Astrocyte (in vitro differentiated cells and primary cell): ENCODE measurements at regions not wholly inside any gene's neighbourhood (a gene's known extent, or its start where the extent isn't known, plus 50 kb on each side); places are given as distances from the start of the nearest gene placed in this dataset.
A peak's percentile ranks its signal among the peaks of the same experiment; 100 is the strongest.

Experiments used
- DNase-seq: peaks from one replicate; pipeline ENCODE4 v3.0.0-alpha.2; 2010; ENCODE audit warnings: low read depth
- FAIRE-seq: peaks from 2 replicates; lab custom pipeline; 2011; peaks lifted over from hg19 to GRCh38; lab: Jason Lieb, UNC
- H2AFZ ChIP-seq: 2 replicates; pipeline ENCODE4 v1.6.0; 2012; ENCODE audit warnings: low read depth, low read length, inconsistent platforms
- H3K27ac ChIP-seq: 2 replicates; pipeline ENCODE4 v1.5.1; 2011; ENCODE audit warnings: low read depth, low read length, inconsistent platforms
- H3K27me3 ChIP-seq: 2 replicates; pipeline ENCODE4 v1.6.0; 2011; ENCODE audit warnings: low read length, inconsistent platforms; ENCODE audit not compliant: insufficient read depth
- H3K36me3 ChIP-seq: 2 replicates; pipeline ENCODE4 v1.5.1; 2011; ENCODE audit warnings: low read length, inconsistent platforms; ENCODE audit not compliant: insufficient read depth
- H3K4me1 ChIP-seq: 2 replicates; pipeline ENCODE4 v1.5.1; 2011; ENCODE audit warnings: low read length, inconsistent platforms; ENCODE audit not compliant: insufficient read depth
- H3K4me2 ChIP-seq: 2 replicates; pipeline ENCODE4 v1.6.0; 2012; ENCODE audit warnings: low read length, inconsistent platforms
- H3K4me3 ChIP-seq: 2 replicates; pipeline ENCODE4 v1.5.1; 2011; ENCODE audit warnings: low read depth, mild to moderate bottlenecking, low read length, inconsistent platforms; ENCODE audit not compliant: insufficient read depth
- H3K79me2 ChIP-seq: 2 replicates; pipeline ENCODE4 v1.6.0; 2012; ENCODE audit warnings: mild to moderate bottlenecking, low read length, inconsistent platforms; ENCODE audit not compliant: insufficient read depth
- H3K9ac ChIP-seq: 2 replicates; pipeline ENCODE4 v1.6.0; 2012; ENCODE audit warnings: mild to moderate bottlenecking, low read length, inconsistent platforms
- H3K9me3 ChIP-seq: 2 replicates; pipeline ENCODE4 v1.5.1; 2012; ENCODE audit warnings: low read depth, mild to moderate bottlenecking, low read length, inconsistent platforms; ENCODE audit not compliant: insufficient read depth
- H4K20me1 ChIP-seq: 2 replicates; pipeline ENCODE4 v1.6.0; 2012; ENCODE audit warnings: low read length, inconsistent platforms; ENCODE audit not compliant: insufficient read depth
- H3K27ac Mint-ChIP-seq: one replicate; pipeline ENCODE4 v1.8.0; 2021; ENCODE audit warnings: mild to moderate bottlenecking, mixed read lengths; ENCODE audit not compliant: unreplicated experiment
- H3K27me3 Mint-ChIP-seq: one replicate; pipeline ENCODE4 v1.8.0; 2021; ENCODE audit warnings: low read depth, mixed read lengths; ENCODE audit not compliant: unreplicated experiment
- H3K36me3 Mint-ChIP-seq: one replicate; pipeline ENCODE4 v1.8.0; 2021; ENCODE audit warnings: low read depth, mixed read lengths; ENCODE audit not compliant: unreplicated experiment
- H3K4me1 Mint-ChIP-seq: one replicate; pipeline ENCODE4 v1.8.0; 2021; ENCODE audit warnings: low read depth, mixed read lengths; ENCODE audit not compliant: unreplicated experiment
- H3K4me3 Mint-ChIP-seq: one replicate; pipeline ENCODE4 v1.8.0; 2021; ENCODE audit warnings: mild to moderate bottlenecking, moderate library complexity, mixed read lengths; ENCODE audit not compliant: unreplicated experiment
- H3K9me3 Mint-ChIP-seq: one replicate; pipeline ENCODE4 v1.8.0; 2021; ENCODE audit warnings: mild to moderate bottlenecking, mixed read lengths; ENCODE audit not compliant: unreplicated experiment
- EZH2 ChIP-seq: IDR thresholded peaks from 2 replicates; pipeline ENCODE4 v1.6.1; 2012; ENCODE audit warnings: mild to moderate bottlenecking, low read length, inconsistent platforms; ENCODE audit not compliant: insufficient read depth
- TF ChIP-seq, protein P1 (sequence below): IDR thresholded peaks from 2 replicates; pipeline ENCODE4 v1.5.1; 2011; ENCODE audit warnings: low read depth, mild to moderate bottlenecking, inconsistent platforms, low read length, moderate library complexity; ENCODE audit not compliant: insufficient read depth

DNA sequence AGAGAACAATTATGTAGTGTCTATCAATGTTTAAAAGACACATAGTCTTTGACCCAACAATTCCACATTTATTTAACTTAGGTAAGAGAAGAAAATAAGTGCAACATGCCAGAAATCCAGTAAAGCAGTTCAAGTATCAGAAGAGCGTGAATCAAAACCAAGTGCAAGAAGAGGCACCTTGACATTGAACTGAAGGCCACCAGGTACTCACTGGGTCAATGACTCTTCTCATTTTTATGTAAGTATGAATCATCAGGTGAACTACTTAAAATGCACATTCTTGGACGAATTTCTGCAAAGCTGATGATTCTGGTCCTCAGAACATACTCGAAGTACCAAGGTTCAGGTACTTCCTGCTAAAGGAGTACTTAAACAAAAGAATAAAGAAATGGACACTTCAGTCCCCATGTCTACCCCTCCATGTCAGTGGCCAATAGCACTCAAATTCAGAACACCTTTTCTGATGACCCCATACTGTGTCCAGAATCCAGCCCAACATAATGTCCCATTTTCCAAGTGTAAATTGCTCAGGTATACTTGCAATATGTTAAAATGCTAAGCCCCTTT is 481.9 kb downstream of the GJA1 start:
- Histone ChIP-seq H3K9ac (no peak overlapping the region), H2AFZ (no peak overlapping the region), H4K20me1 (no peaks in the 10 kb centered on the region), H3K36me3 (no peaks in the 10 kb centered on the region), H3K27me3 (no peaks in the 10 kb centered on the region), H3K9me3 (no peaks in the 10 kb centered on the region), H3K4me2 (no peak overlapping the region), H3K4me1 (no peaks in the 10 kb centered on the region), H3K79me2 (no peaks in the 10 kb centered on the region), H3K4me3 (no peak overlapping the region), H3K27ac (no peak overlapping the region)
- no peaks in the 10 kb centered on the region for H3K4me1 Mint-ChIP-seq
- DNase-seq = no peak
- H3K36me3 Mint-ChIP-seq = no peaks in the 10 kb centered on the region
- no peaks in the 10 kb centered on the region for H3K27me3 Mint-ChIP-seq
- H3K27ac Mint-ChIP-seq = no peak overlapping the region
- FAIRE-seq = no peak
- TF ChIP-seq EZH2 = no peak
- TF ChIP-seq, protein P1, sequence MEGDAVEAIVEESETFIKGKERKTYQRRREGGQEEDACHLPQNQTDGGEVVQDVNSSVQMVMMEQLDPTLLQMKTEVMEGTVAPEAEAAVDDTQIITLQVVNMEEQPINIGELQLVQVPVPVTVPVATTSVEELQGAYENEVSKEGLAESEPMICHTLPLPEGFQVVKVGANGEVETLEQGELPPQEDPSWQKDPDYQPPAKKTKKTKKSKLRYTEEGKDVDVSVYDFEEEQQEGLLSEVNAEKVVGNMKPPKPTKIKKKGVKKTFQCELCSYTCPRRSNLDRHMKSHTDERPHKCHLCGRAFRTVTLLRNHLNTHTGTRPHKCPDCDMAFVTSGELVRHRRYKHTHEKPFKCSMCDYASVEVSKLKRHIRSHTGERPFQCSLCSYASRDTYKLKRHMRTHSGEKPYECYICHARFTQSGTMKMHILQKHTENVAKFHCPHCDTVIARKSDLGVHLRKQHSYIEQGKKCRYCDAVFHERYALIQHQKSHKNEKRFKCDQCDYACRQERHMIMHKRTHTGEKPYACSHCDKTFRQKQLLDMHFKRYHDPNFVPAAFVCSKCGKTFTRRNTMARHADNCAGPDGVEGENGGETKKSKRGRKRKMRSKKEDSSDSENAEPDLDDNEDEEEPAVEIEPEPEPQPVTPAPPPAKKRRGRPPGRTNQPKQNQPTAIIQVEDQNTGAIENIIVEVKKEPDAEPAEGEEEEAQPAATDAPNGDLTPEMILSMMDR = no peak
- no peak overlapping the region for H3K4me3 Mint-ChIP-seq
- H3K9me3 Mint-ChIP-seq = no peaks in the 10 kb centered on the region

GRCh38 chr6:121917834-121918559 is 481.5 kb upstream of the HSF2 start:
- Mint-ChIP-seq H3K27ac (no peak overlapping the region), H3K27me3 (no peaks in the 10 kb centered on the region), H3K4me3 (no peak overlapping the region), H3K4me1 (no peaks in the 10 kb centered on the region), H3K36me3 (no peaks in the 10 kb centered on the region), H3K9me3 (no peaks in the 10 kb centered on the region)
- Histone ChIP-seq H4K20me1 (no peaks in the 10 kb centered on the region), H3K4me1 (no peaks in the 10 kb centered on the region), H3K36me3 (no peaks in the 10 kb centered on the region), H3K27ac (no peak overlapping the region), H3K27me3 (no peaks in the 10 kb centered on the region), H3K79me2 (no peaks in the 10 kb centered on the region), H3K9me3 (no peaks in the 10 kb centered on the region), H3K4me2 (no peak overlapping the region), H3K9ac (no peak overlapping the region), H2AFZ (no peak overlapping the region), H3K4me3 (no peak overlapping the region)
- TF ChIP-seq, protein P1 = no peak
- TF ChIP-seq EZH2 = no peak
- FAIRE-seq (no peak), DNase-seq (peak; percentile 24)

DNA sequence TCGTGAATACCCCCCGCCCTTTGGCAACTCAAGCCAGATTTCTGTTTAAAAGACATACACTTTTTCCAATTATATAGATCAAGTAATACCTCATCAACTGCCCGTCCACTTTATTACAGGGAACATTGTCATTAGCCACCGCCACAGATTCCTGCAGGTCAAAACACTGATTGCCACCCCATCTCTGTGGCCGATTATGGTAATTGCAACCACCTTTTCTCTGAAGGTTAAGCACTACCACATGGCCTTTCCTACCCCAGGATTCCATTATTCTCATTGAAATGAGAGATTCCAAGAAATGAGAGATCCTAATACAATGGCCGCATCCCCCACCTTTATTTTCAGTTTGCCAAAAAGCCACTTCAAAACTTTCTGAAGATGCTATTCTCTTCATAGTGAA is 478.8 kb upstream of the HSF2 start:
- Histone ChIP-seq H4K20me1 (no peaks in the 10 kb centered on the region), H3K4me1 (no peaks in the 10 kb centered on the region), H3K36me3 (no peaks in the 10 kb centered on the region), H3K27me3 (no peaks in the 10 kb centered on the region), H3K4me2 (no peak overlapping the region), H3K9ac (no peak overlapping the region), H3K79me2 (no peaks in the 10 kb centered on the region), H2AFZ (no peak overlapping the region), H3K9me3 (no peaks in the 10 kb centered on the region), H3K27ac (no peak overlapping the region), H3K4me3 (no peak overlapping the region)
- Mint-ChIP-seq H3K36me3 (no peaks in the 10 kb centered on the region), H3K9me3 (no peaks in the 10 kb centered on the region), H3K27me3 (no peaks in the 10 kb centered on the region), H3K4me1 (peaks cover 7% of the 10 kb centered on the region), H3K27ac (no peak overlapping the region), H3K4me3 (no peak overlapping the region)
- DNase-seq = no peak
- TF ChIP-seq, protein P1 = no peak
- TF ChIP-seq EZH2 = no peak
- FAIRE-seq = no peak
